ENCODE measurements at regions not wholly inside any gene's neighbourhood (a gene's known extent, or its start where the extent isn't known, plus 50 kb on each side); places are given as distances from the start of the nearest gene placed in this dataset.

DNA sequence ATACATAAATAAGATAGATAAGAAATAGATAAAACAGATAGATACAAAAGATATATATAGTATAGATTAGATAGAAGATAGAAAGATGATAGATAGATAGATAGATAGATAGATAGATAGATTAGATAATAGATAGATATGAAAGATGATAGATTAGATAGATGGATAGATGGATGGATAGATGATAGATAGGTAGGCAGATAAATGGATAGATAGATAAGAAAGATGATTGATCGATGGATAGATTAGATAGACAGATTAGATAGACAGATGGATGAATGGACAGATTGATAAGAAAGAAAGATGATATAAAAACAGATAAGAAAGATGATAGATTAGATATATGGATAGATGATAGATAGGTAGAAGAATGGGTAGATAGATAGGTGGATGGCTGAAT lies 90.3 kb downstream of the SMIM20 start:
- TF ChIP-seq, protein P1, sequence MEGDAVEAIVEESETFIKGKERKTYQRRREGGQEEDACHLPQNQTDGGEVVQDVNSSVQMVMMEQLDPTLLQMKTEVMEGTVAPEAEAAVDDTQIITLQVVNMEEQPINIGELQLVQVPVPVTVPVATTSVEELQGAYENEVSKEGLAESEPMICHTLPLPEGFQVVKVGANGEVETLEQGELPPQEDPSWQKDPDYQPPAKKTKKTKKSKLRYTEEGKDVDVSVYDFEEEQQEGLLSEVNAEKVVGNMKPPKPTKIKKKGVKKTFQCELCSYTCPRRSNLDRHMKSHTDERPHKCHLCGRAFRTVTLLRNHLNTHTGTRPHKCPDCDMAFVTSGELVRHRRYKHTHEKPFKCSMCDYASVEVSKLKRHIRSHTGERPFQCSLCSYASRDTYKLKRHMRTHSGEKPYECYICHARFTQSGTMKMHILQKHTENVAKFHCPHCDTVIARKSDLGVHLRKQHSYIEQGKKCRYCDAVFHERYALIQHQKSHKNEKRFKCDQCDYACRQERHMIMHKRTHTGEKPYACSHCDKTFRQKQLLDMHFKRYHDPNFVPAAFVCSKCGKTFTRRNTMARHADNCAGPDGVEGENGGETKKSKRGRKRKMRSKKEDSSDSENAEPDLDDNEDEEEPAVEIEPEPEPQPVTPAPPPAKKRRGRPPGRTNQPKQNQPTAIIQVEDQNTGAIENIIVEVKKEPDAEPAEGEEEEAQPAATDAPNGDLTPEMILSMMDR (IDR thresholded peaks at IDR 0.05; ENCODE audit: control insufficient read depth, insufficient read depth, low read depth, low read length, missing control alignments), result no peak
- no peak for DNase-seq (ENCODE audit: low read depth)
- no peak overlapping the region for H3K4me3 ChIP-seq (ENCODE audit: control insufficient read depth, low read depth, low read length)

DNA sequence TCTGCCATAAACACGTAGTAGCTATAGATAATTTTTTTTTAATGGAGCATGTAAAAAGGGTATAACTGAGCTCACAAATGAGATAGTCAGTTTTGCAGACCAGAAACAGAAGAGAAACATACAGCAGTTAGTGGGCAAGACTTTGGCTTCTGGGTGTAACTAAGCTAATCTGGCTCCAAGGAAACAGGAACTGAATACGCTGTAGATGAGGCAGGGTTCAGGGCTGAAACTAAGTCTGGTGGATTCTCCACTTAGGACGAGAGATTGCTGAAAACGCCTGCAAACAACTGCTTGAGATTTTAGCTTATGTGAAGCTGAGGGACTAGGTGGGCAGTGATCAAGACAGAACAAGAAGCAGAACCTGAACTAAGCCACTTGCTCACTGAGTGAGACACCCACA lies 91.7 kb downstream of the SMIM20 start:
- H3K4me3 ChIP-seq (ENCODE audit: control insufficient read depth, low read depth, low read length), result no peak overlapping the region
- DNase-seq (ENCODE audit: low read depth), result no peak
- TF ChIP-seq, protein P1 (IDR thresholded peaks at IDR 0.05; ENCODE audit: control insufficient read depth, insufficient read depth, low read depth, low read length, missing control alignments), result no peak

DNA sequence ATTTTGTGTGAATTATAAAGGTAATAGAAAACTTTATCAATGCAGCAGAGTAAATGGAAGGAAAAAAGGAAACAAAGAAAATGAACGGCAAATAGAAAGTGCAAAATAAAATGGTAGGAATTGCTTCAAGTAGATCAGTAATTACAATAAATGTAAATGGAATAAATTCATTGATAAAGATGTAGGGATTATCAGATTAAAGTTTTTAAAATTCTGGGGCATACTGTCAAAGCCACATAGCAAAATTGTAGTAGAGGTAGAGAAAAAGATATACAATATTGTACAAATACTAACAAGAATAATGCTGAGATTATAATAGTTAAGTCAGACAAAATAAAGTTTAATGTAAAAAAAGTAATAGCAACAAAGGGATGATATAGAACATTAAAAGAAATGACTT lies 94.7 kb downstream of the SMIM20 start:
- DNase-seq (ENCODE audit: low read depth), result no peak
- H3K4me3 ChIP-seq (ENCODE audit: control insufficient read depth, low read depth, low read length), result no peak overlapping the region
- TF ChIP-seq, protein P1 (IDR thresholded peaks at IDR 0.05; ENCODE audit: control insufficient read depth, insufficient read depth, low read depth, low read length, missing control alignments), result no peak

DNA sequence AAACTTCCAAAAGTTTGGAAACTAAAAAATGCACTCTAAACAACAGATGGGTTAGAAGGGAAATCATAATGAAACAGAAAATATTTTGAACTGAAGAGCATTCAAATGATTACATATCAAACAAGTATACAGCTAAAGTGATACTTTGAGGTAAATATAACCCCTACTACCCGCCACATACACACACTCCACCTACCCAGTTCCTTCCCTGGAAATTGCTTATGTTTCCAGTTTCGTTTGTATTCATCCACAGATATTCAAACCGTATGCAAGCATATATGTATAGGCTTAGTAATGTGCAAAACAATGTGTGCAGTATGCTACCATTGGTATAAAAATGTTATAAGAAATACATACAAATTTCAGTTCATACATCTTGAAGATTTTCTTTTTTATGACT lies 95.5 kb downstream of the SMIM20 start:
- TF ChIP-seq, protein P1 (IDR thresholded peaks at IDR 0.05; ENCODE audit: control insufficient read depth, insufficient read depth, low read depth, low read length, missing control alignments), result no peak
- DNase-seq (ENCODE audit: low read depth), result no peak
- H3K4me3 ChIP-seq (ENCODE audit: control insufficient read depth, low read depth, low read length), result no peak overlapping the region

DNA sequence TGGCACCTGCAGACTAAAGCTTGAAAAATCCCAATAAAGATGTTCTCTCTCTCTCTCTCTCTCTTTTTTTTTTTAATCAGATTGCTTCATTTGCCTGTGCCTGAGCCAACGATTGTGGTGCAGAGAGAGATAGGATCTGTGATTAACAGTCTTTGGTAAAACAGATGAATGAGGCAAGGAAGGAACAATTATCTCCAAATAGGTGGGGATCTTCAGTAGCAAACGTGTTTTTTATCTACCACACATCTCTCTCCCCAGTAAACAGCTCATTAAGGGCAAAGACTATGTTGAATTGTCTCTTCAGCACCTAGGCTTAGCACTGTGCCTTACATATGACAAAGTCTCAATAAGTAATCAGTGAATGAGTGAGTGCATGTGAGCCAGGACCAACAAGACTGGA lies 96.3 kb downstream of the SMIM20 start:
- TF ChIP-seq, protein P1 (IDR thresholded peaks at IDR 0.05; ENCODE audit: control insufficient read depth, insufficient read depth, low read depth, low read length, missing control alignments), result no peak
- DNase-seq (ENCODE audit: low read depth), result no peak
- no peak overlapping the region for H3K4me3 ChIP-seq (ENCODE audit: control insufficient read depth, low read depth, low read length)

DNA sequence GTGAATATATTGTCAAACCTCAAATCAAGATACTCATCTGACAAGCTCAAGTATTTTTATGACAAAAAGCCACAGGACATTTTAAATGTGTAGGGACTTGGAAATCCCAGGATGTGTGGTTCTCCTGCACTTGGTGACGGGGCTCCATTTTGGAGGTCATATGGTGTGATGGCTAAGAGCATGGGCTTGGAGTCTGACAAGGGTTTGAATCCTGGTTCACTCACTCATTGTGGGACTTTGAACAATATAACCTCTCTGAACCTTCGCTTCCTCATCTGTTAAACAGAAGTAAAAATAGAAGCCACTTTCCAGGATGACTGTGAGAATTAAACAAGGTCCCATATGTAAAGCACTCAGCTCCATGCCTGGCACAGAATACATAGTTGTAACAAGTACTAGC lies 99.6 kb downstream of the SMIM20 start:
- no peak overlapping the region for H3K4me3 ChIP-seq (ENCODE audit: control insufficient read depth, low read depth, low read length)
- DNase-seq (ENCODE audit: low read depth), result no peak
- TF ChIP-seq, protein P1 (IDR thresholded peaks at IDR 0.05; ENCODE audit: control insufficient read depth, insufficient read depth, low read depth, low read length, missing control alignments), result no peak

DNA sequence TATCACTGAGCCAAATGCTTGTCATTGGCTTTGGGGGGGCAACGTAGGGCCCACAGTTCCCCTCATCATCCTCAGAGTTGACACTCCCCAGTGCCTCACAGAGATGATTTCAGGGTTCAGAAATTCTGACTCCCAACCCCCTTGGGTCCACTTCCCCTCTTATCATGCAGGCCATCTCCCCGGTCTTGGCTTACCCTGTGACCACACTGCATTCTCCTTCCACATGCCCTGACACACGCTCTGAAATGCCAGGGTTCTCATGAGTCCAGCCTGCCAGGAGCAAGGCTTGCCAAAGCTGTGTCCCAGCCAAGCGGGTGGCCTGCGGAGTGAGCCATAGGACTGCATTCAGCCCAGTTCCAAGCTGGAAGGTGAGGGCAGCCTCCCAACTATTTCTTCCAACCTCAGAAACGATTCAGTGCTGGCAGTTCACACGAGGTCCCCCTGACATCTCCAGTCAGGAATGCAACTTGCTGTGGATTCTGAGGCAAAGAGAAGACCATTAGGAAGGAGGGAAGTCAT lies 101.2 kb downstream of the SMIM20 start:
- peak; percentile 99 for DNase-seq (ENCODE audit: low read depth)
- no peak overlapping the region for H3K4me3 ChIP-seq (ENCODE audit: control insufficient read depth, low read depth, low read length)
- TF ChIP-seq, protein P1 (IDR thresholded peaks at IDR 0.05; ENCODE audit: control insufficient read depth, insufficient read depth, low read depth, low read length, missing control alignments), result no peak

All from AG09309 (cell line).